ENCODE measurements at regions not wholly inside any gene's neighbourhood (a gene's known extent, or its start where the extent isn't known, plus 50 kb on each side); places are given as distances from the start of the nearest gene placed in this dataset.

GRCh38 chr18:22623513-22623912 is 205.8 kb upstream of the CTAGE1 start:
- TF ChIP-seq EP300 (conservative IDR thresholded peaks at IDR 0.05; ENCODE audit: poor library complexity, severe bottlenecking) (no peak), POLR2AphosphoS5 (IDR thresholded peaks at IDR 0.05) (no peak), TAF1 (IDR thresholded peaks at IDR 0.05; ENCODE audit: low read depth) (no peak), EZH2 (IDR thresholded peaks at IDR 0.05; ENCODE audit: borderline replicate concordance, insufficient read depth, low read length, poor library complexity, severe bottlenecking) (no peak), MXI1 (conservative IDR thresholded peaks at IDR 0.05; ENCODE audit: poor library complexity, severe bottlenecking) (no peak), RAD21 (conservative IDR thresholded peaks at IDR 0.05) (no peak)
- TF ChIP-seq, protein P1, sequence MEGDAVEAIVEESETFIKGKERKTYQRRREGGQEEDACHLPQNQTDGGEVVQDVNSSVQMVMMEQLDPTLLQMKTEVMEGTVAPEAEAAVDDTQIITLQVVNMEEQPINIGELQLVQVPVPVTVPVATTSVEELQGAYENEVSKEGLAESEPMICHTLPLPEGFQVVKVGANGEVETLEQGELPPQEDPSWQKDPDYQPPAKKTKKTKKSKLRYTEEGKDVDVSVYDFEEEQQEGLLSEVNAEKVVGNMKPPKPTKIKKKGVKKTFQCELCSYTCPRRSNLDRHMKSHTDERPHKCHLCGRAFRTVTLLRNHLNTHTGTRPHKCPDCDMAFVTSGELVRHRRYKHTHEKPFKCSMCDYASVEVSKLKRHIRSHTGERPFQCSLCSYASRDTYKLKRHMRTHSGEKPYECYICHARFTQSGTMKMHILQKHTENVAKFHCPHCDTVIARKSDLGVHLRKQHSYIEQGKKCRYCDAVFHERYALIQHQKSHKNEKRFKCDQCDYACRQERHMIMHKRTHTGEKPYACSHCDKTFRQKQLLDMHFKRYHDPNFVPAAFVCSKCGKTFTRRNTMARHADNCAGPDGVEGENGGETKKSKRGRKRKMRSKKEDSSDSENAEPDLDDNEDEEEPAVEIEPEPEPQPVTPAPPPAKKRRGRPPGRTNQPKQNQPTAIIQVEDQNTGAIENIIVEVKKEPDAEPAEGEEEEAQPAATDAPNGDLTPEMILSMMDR (IDR thresholded peaks at IDR 0.05; ENCODE audit: poor library complexity, severe bottlenecking), result no peak
- TF ChIP-seq, protein P2, sequence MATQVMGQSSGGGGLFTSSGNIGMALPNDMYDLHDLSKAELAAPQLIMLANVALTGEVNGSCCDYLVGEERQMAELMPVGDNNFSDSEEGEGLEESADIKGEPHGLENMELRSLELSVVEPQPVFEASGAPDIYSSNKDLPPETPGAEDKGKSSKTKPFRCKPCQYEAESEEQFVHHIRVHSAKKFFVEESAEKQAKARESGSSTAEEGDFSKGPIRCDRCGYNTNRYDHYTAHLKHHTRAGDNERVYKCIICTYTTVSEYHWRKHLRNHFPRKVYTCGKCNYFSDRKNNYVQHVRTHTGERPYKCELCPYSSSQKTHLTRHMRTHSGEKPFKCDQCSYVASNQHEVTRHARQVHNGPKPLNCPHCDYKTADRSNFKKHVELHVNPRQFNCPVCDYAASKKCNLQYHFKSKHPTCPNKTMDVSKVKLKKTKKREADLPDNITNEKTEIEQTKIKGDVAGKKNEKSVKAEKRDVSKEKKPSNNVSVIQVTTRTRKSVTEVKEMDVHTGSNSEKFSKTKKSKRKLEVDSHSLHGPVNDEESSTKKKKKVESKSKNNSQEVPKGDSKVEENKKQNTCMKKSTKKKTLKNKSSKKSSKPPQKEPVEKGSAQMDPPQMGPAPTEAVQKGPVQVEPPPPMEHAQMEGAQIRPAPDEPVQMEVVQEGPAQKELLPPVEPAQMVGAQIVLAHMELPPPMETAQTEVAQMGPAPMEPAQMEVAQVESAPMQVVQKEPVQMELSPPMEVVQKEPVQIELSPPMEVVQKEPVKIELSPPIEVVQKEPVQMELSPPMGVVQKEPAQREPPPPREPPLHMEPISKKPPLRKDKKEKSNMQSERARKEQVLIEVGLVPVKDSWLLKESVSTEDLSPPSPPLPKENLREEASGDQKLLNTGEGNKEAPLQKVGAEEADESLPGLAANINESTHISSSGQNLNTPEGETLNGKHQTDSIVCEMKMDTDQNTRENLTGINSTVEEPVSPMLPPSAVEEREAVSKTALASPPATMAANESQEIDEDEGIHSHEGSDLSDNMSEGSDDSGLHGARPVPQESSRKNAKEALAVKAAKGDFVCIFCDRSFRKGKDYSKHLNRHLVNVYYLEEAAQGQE (IDR thresholded peaks at IDR 0.05; ENCODE audit: borderline replicate concordance), result no peak

Data from neural cell (in vitro differentiated cells).